Midbrain (tissue), 1 donor: ENCODE measurements at regions not wholly inside any gene's neighbourhood (a gene's known extent, or its start where the extent isn't known, plus 50 kb on each side); places are given as distances from the start of the nearest gene placed in this dataset.
"Not testable (repeated sequence)": the region's sequence is repeated elsewhere in the genome, so short reads cannot be mapped to it uniquely, and the experiment has no call there.

Source experiments
- DNase-seq: peaks from one replicate; lab custom pipeline; 2025; lab: John Stamatoyannopoulos, UW

- no peak for DNase-seq
Measured at GRCh38 chr5:153939101-153939500, 99.6 kb downstream of the FAM114A2 start.

DNA sequence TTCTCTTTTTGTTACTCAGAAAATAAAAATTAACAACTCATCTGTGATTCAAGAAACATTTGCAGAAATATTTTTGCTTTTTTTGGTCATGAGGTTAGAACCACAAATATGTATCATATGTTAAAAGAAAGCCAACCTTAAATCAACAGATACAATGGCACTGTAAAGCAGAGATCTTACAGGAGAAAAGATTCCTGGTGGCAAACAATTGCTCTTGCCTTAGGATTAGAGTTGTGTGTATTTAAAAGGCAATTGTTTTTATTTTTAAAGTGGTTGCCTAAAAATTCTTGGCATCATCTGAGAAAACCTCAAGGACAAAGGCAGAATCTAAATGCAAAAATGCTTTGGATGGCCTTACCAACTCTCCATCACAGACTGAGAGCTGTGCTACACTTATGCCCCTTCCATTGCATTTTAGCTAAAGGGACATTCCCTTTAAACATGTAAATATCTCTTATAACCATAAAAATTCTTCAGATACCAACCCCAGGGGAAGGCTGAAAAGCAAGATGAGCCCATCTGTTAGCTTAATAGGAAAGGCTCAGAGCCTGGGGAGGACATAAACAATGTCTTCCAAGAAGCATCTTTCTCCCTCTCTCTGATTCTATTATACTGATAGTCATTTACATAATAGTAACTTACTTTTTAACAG, 100.4 kb downstream of the FAM114A2 start:
- DNase-seq: no peak

- no peak for DNase-seq
Measured at GRCh38 chr5:153937661-153938060, 101.0 kb downstream of the FAM114A2 start.

- not testable (repeated sequence) for DNase-seq
Measured at GRCh38 chr5:153935151-153935550, 103.6 kb downstream of the FAM114A2 start.

- DNase-seq: no peak
Measured at GRCh38 chr5:153926201-153926600, 112.5 kb downstream of the FAM114A2 start.

DNA sequence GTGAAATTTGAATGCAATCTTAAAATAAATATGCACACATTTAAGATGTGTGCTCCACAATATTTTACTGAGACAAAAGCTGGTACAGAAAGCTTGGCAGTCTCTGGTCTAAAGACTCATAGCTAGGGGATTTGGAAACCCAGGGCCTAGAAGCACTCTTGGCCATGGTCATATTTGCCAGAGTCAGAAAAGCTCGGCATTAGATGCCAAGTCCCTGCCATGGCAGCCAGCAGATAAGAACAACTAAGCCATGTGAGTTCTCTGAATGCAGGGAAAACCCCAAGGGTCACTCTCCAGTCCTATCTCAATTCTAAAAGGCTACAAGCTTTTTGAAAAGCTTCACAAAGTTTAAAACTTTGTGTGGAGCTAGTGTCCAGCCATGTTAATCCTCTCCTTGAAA, 119.5 kb downstream of the FAM114A2 start:
- DNase-seq: no peak

GRCh38 chr5:153907170-153907775, 131.4 kb downstream of the FAM114A2 start:
- no peak for DNase-seq

DNA sequence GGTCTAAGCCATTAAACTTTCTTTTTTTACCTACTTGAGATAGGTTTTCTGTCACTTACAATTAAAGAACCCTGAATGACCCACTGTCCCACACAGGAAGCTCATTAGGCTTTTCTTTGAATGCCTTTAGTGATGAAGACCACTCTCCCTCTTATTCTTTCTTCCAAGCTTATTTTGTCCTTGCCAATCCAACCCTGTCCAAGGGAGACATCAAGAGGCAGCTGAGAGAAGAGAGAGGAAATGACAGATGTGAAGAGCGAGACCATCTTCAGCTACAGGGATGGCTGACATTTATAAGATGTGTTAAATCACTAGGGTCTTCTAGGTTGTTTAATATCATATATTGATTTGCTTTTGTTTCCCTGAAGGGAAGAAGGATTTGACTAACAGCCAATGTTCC, 133.5 kb downstream of the FAM114A2 start:
- no peak for DNase-seq

GRCh38 chr5:153903321-153903720, 135.4 kb downstream of the FAM114A2 start:
- no peak for DNase-seq

- no peak for DNase-seq
Measured at GRCh38 chr5:153902016-153902415, 136.7 kb downstream of the FAM114A2 start.

DNA sequence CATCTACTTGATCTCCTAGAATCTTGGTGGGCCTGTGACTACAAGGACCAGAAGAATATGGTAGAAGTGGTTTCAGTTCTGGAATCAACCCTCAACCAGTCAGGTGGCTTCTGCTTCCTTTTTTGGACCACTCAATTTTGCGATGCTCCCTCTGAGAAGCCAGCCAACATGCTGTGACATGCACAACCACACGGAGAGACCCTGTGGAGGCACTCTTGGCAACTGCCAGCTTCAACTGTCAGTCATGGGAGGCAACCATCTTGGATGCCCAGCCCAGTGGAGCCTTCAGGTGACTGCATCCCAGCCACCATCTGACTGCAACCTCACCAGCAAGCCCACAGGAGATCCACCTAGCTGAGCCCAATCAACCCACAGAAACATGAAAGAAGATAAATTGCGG, 137.3 kb downstream of the FAM114A2 start:
- DNase-seq: no peak

DNA sequence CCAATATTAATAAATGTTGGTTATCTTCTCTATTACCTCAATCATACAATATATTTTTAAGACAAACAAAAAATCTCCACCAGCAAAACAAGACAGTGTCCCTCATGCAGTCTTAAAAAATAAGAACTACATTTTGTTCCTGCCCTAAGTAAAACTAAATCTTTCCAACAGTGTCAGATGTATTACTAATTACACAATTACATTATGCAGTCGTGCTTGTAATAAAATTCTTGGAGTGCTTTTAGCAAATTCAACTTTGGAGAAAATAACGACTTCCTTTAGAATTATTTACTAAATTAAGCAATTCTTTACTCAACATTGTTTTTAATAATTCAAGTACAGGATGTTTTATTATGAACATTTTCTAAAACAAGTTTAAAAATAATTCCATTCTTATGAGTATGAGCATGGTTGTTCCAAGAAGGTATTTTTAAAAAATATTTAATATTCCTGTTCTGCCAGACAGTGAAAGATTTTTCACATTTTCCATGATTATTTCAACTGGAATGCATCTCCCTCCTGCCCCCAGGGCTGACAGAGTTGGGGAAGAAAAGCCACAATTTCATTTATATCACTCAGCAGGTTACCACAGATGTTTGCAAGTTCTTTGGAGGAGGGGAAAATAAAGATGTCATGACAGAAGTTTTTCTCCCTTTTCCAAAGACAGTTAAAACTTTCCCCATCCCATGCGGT, 137.9 kb downstream of the FAM114A2 start:
- DNase-seq: no peak

DNA sequence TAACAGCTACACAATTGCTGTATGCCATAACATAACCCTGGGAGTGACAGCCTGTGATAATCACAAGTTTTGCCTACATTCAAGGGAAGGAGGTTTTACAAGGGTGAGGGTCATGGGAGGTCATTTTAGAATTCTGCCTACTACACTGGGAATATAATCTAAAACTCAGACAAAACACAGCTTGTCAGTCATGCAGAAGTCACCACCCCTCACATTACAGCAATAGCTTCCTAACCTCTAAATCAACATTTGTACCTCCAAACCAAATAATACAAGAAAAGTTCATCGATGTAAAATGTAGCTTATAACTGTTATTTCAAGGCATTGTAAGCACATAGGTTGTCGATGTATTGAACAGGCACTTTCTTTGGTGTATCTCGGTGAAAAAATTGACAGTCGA, 139.0 kb downstream of the FAM114A2 start:
- DNase-seq: no peak

DNA sequence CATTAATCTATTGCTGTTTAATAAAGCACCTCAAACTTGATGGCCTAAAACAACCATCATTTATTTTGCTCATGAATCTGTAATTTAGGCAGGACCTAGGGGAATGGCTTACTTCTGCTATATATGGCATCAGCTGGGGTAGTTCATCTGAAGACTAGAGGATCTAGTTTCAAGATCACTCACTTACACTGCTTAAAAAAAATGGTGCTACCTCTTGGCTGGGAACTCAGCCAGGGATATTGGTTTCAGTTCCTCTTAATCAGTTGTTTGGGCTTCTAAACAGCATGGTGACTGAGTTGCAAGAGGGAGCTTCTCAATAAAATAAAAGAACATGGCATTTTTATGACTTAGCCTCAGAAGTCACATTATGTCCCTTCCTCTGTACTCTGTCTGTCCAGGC, 142.0 kb downstream of the FAM114A2 start:
- peak; percentile 46 for DNase-seq

DNA sequence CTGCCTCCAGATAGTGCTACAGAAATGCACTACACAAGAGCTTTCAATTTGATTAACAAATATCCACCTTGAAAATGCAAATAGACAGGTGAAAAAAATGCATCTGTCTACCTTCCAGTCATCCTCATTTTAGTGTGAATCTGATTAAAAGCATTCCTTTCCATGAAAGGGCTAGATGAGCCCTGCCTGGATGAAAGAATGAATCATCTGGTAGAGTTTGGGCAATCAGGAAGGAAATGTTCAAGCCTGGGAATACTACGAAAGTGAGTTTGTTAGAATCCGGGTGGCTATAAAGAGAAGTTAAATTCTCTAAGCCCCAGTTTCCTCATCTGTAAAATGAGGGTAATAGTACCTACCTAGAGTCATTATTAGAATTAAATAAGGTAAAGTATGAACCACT, 142.6 kb downstream of the FAM114A2 start:
- no peak for DNase-seq

- DNase-seq: no peak
Measured at GRCh38 chr5:153895266-153895665, 143.4 kb downstream of the FAM114A2 start.

DNA sequence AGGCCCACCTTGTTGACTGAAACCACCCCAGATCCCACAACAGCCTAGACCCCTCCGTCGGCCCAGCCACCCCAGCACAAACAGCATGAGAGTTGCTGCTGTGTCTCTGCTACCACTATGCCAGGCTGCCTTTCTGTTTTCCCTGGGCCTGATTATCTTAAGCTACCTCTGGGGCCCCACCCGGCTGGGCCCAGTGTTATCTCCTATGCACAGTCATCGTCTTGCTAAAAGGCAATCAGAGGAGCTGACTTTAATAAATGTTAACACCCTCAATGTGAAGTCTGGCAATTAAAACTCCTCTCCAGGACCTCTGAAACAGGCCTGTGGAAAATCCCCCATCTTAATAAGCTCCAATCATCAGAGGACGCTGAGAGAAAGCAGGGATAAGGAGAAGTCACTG, 144.9 kb downstream of the FAM114A2 start:
- DNase-seq: no peak

GRCh38 chr5:153891394-153891793, 147.3 kb downstream of the FAM114A2 start:
- no peak for DNase-seq

DNA sequence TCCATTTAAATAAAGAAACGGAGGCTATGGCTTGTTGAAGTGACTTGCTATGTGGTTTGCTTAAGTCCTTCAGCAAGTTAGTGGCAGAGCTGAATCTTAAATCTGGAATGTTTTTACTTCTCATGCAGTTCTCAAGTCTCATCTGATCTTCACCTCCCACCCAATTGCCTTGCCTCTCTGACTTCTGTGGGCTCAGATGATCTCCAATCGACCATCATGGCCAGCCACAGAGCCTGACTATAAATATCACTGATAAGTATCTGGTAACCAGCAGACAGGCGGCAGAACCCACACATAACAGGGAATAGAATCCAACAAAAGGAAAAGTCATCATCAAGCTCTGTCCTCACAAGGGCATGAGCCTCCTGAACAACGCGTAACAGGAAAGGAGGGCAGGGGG, 149.9 kb downstream of the FAM114A2 start:
- no peak for DNase-seq

DNA sequence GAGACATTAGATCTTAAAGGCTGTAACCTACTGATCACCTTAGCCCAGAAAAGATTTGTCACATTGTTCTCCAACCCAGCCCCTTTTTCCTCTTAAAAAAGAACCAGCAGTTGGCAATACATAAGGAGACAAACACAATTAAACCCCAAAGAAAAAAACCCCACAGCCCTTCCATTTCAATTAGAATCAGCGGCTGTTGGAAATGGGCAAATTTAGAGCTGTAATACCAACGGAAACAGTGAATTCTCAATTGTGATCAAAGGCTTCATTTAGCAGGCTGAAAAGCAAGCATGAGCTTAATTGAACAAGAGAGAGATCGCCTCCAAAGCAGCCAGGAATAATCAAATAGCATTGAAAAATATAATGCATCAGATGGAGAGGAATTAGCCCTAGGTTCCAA, 153.6 kb downstream of the FAM114A2 start:
- no peak for DNase-seq

DNA sequence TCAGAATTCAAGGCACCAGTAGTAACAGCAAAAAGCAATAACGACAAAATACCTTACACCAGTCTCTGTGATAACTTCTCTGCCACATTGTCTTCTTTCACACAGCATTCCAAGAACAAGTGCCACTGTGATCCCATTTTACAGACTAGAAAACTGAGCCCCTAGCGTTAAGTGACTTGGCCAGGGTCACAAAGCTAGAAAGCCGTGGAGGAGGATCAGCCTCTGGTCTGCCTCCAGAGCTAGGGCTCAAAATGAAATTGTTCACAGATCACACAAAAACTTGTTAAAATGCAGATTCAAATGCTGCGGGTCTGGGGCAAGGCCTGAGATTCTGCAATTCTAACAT, 154.1 kb downstream of the FAM114A2 start:
- DNase-seq: no peak

DNA sequence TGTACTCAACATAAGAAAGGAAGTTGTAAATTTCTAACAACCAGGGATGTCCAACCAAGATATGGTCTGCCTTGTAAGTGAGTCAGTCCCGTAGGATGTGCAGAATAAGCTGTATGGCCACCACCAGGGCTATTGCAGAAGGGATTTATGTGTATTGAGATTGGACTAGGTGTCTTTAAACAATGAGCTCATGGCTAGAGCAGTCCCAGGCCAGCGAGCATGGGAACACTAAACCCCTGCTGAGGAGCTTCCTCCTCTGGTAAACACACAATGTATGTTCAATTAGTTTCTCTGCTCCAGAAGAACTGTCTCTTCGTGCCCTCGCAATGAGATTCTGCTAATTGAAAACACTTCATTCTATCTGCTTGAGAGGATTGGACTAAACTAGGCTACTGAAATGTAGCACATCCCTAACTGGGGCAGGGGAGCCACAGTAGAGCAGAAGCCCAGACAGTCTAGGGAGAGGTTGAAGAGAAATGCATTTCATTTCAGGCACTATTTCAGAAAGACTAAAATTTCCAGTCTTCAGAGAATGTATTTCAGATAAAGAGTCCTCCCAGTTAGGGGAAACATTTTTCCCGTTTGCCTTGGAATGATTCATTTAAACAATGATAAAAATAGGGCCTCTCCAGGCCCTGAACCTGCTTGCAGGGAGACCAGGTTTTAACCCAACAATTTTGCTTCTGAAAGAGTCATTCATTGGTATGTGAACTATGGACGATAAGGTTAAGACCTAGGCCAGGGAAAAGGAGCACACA, 154.7 kb downstream of the FAM114A2 start:
- DNase-seq: no peak

DNA sequence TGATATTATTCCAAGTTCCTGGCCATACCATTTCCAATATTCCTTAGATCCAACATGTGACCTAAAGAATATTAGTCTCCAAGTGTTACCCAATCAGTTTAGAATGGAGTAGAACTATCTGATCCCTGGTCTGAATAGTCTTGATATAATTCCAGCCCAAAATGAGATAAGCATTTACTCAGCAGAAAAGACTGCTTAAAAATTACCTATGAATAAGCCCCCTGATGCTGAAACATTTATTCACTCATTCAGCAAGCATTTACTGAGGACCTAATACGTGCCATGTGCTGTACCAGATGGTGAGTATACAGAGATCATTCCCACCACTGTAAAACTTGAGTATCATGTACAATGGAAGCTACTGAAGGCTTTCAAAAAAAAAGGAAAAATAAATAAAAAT, 157.0 kb downstream of the FAM114A2 start:
- DNase-seq: no peak
